ENCODE measurements at regions not wholly inside any gene's neighbourhood (a gene's known extent, or its start where the extent isn't known, plus 50 kb on each side); places are given as distances from the start of the nearest gene placed in this dataset.

DNA sequence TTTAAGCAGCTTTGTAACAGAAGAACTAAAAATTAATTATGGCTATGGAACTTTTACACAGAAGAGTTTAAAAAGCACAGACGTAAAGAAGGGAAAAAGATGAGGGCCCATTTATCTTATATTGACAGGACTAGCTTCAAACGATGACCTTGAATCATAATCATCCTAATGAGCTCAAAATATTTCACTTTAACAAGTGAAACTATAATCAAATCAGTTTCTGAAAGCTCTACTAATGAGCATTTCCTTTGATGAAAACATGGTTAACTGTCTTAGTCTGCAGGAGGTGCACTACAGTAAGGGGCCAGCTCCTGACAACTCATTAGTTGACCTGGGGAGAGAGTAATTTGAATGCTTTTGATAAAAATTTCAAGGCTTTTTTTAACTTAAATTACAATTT, 228.0 kb upstream of the DEFB112 start:
- TF ChIP-seq, protein P1, sequence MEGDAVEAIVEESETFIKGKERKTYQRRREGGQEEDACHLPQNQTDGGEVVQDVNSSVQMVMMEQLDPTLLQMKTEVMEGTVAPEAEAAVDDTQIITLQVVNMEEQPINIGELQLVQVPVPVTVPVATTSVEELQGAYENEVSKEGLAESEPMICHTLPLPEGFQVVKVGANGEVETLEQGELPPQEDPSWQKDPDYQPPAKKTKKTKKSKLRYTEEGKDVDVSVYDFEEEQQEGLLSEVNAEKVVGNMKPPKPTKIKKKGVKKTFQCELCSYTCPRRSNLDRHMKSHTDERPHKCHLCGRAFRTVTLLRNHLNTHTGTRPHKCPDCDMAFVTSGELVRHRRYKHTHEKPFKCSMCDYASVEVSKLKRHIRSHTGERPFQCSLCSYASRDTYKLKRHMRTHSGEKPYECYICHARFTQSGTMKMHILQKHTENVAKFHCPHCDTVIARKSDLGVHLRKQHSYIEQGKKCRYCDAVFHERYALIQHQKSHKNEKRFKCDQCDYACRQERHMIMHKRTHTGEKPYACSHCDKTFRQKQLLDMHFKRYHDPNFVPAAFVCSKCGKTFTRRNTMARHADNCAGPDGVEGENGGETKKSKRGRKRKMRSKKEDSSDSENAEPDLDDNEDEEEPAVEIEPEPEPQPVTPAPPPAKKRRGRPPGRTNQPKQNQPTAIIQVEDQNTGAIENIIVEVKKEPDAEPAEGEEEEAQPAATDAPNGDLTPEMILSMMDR (conservative IDR thresholded peaks at IDR 0.05; ENCODE audit: low read length) = no peak
- no peak for TF ChIP-seq EZH2phosphoT487 (IDR thresholded peaks at IDR 0.05; ENCODE audit: borderline replicate concordance)

Data from Loucy (cell line).